ENCODE measurements at regions not wholly inside any gene's neighbourhood (a gene's known extent, or its start where the extent isn't known, plus 50 kb on each side); places are given as distances from the start of the nearest gene placed in this dataset.

DNA sequence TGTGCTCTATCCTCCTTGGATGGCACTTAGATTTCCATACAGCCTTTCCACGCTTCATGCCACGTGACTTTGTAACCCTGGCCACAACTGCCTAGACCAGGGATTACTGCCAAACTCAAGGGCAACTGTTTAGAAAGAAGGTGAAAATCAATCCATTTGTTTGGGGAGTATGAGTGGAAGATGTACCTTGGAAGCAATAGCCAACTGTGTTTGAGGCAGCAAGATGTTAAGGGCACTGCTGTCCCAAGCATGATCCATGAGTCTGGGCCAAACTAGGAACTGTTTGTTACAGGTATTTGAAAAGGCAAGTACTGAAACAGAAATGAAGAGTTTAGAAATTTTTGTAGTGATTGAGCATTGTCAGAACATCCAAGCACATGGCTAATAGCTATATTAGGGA, 138.9 kb downstream of the CDC42EP3 start:
- Mint-ChIP-seq H3K4me3 (no peak overlapping the region), H3K4me1 (peaks cover 15% of the 10 kb centered on the region), H3K27ac (no peak overlapping the region)

GRCh38 chr2:37537316-37537715, 134.1 kb downstream of the CDC42EP3 start:
- H3K36me3 Mint-ChIP-seq (ENCODE audit: low read depth), result no peaks in the 10 kb centered on the region

More for the DNA sequence above, 138.9 kb downstream of the CDC42EP3 start:
- Mint-ChIP-seq H3K36me3 (ENCODE audit: low read depth) (no peaks in the 10 kb centered on the region), H3K27me3 (ENCODE audit: low read depth, poor library complexity) (peaks cover 2% of the 10 kb centered on the region), H3K9me3 (no peaks in the 10 kb centered on the region)
- DNase-seq, result no peak
- TF ChIP-seq, protein P1, sequence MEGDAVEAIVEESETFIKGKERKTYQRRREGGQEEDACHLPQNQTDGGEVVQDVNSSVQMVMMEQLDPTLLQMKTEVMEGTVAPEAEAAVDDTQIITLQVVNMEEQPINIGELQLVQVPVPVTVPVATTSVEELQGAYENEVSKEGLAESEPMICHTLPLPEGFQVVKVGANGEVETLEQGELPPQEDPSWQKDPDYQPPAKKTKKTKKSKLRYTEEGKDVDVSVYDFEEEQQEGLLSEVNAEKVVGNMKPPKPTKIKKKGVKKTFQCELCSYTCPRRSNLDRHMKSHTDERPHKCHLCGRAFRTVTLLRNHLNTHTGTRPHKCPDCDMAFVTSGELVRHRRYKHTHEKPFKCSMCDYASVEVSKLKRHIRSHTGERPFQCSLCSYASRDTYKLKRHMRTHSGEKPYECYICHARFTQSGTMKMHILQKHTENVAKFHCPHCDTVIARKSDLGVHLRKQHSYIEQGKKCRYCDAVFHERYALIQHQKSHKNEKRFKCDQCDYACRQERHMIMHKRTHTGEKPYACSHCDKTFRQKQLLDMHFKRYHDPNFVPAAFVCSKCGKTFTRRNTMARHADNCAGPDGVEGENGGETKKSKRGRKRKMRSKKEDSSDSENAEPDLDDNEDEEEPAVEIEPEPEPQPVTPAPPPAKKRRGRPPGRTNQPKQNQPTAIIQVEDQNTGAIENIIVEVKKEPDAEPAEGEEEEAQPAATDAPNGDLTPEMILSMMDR (IDR thresholded peaks at IDR 0.05), result no peak

DNA sequence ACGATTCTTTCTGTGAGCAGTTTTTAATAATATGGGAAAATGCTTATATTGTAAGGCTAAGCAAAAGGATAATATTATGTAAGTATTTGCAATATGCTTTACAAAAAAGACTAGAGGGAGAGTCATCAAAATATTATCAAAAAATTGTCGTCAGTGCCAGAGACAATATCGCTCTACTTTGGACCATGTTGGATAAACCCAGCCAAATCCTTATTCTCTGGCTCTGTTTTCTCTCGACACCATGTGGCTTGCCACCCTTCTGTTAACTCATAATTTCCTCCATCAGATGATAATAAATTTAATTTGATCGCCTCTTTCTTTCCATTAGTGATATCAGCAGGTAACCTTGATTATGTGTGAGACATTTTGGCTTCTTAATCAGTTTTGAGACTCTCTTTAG, 129.9 kb downstream of the CDC42EP3 start:
- DNase-seq, result no peak
- H3K36me3 Mint-ChIP-seq (ENCODE audit: low read depth), result no peaks in the 10 kb centered on the region
- H3K9me3 Mint-ChIP-seq, result peaks cover 4% of the 10 kb centered on the region
- no peak overlapping the region for H3K4me3 Mint-ChIP-seq
- no peaks in the 10 kb centered on the region for H3K27me3 Mint-ChIP-seq (ENCODE audit: low read depth, poor library complexity)
- H3K27ac Mint-ChIP-seq, result no peak overlapping the region
- no peaks in the 10 kb centered on the region for H3K4me1 Mint-ChIP-seq
- TF ChIP-seq, protein P1 (IDR thresholded peaks at IDR 0.05), result no peak

More at GRCh38 chr2:37537316-37537715, 134.1 kb downstream of the CDC42EP3 start:
- Mint-ChIP-seq H3K27me3 (ENCODE audit: low read depth, poor library complexity) (peaks cover 2% of the 10 kb centered on the region), H3K4me1 (peaks cover 11% of the 10 kb centered on the region), H3K9me3 (peaks cover 4% of the 10 kb centered on the region), H3K4me3 (no peak overlapping the region), H3K27ac (no peak overlapping the region)
- no peak for DNase-seq
- TF ChIP-seq, protein P1 (IDR thresholded peaks at IDR 0.05), result no peak

GRCh38 chr2:37543999-37544557, 127.4 kb downstream of the CDC42EP3 start:
- Mint-ChIP-seq H3K27ac (no peak overlapping the region), H3K4me3 (no peak overlapping the region)
- DNase-seq, result no peak

DNA sequence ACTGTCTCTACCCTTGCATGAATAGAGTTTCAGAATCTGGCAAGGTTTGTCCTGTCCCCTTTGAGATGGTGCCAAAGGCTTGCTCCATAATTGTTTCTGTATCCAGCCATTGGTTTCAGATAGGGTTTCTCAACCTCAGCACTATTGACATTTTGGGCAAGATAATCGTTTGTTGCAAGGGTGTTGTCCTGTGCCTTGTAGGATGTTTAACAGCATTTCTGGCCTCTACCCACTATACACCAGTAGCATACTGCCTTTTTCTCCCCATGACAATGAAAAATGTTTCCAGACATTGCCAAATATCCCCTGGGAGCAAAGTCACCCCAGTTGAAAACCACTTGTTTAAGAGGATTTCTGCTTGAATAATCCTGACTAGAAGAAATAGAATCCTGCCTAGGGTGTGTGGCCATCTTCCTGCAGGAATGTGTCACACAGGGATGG, 126.8 kb downstream of the CDC42EP3 start:
- H3K4me1 Mint-ChIP-seq, result no peaks in the 10 kb centered on the region

More at GRCh38 chr2:37543999-37544557, 127.4 kb downstream of the CDC42EP3 start:
- TF ChIP-seq, protein P1 (IDR thresholded peaks at IDR 0.05), result no peak
- H3K9me3 Mint-ChIP-seq, result peaks cover 7% of the 10 kb centered on the region
- no peaks in the 10 kb centered on the region for H3K27me3 Mint-ChIP-seq (ENCODE audit: low read depth, poor library complexity)
- H3K36me3 Mint-ChIP-seq (ENCODE audit: low read depth), result no peaks in the 10 kb centered on the region
- H3K4me1 Mint-ChIP-seq, result no peaks in the 10 kb centered on the region

More for the DNA sequence above, 126.8 kb downstream of the CDC42EP3 start:
- Mint-ChIP-seq H3K27me3 (ENCODE audit: low read depth, poor library complexity) (peaks cover 4% of the 10 kb centered on the region), H3K36me3 (ENCODE audit: low read depth) (no peaks in the 10 kb centered on the region), H3K4me3 (no peak overlapping the region), H3K9me3 (peaks cover 4% of the 10 kb centered on the region), H3K27ac (no peak overlapping the region)
- TF ChIP-seq, protein P1 (IDR thresholded peaks at IDR 0.05), result no peak
- no peak for DNase-seq

All from nephron progenitor cell (in vitro differentiated cells).